ENCODE measurements at regions not wholly inside any gene's neighbourhood (a gene's known extent, or its start where the extent isn't known, plus 50 kb on each side); places are given as distances from the start of the nearest gene placed in this dataset.

- DNase-seq (ENCODE audit: insufficient read length, low spot score) (no peak), FAIRE-seq (no peak)
- no peak for TF ChIP-seq POLR2A (IDR thresholded peaks at IDR 0.05; ENCODE audit: low read depth, low read length)
These were observed 58.6 kb upstream of the PARP11 start for GRCh38 chr12:3931776-3932175.

DNA sequence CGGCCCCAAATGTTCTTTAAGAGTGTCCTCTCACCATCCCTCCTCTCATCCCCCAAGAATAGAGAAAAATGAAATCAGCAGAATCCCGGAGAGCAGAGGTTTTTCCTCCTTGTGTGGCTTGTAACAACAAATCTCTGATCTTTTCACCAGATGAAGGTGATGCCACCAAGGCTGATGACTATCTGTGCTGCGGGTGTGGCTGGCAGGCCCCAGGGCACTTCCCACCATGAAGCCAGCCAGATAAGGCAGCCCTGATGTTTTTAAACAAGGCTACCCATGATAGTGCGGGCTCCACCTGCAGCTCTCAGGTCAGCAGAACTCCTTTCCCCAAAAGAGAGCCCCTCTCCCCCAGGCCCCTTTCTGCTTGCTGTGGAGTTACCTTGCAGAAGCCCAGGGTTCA, 58.0 kb upstream of the PARP11 start:
- no peak for DNase-seq (ENCODE audit: insufficient read length, low spot score)
- no peak for TF ChIP-seq POLR2A (IDR thresholded peaks at IDR 0.05; ENCODE audit: low read depth, low read length)
- FAIRE-seq: no peak

DNA sequence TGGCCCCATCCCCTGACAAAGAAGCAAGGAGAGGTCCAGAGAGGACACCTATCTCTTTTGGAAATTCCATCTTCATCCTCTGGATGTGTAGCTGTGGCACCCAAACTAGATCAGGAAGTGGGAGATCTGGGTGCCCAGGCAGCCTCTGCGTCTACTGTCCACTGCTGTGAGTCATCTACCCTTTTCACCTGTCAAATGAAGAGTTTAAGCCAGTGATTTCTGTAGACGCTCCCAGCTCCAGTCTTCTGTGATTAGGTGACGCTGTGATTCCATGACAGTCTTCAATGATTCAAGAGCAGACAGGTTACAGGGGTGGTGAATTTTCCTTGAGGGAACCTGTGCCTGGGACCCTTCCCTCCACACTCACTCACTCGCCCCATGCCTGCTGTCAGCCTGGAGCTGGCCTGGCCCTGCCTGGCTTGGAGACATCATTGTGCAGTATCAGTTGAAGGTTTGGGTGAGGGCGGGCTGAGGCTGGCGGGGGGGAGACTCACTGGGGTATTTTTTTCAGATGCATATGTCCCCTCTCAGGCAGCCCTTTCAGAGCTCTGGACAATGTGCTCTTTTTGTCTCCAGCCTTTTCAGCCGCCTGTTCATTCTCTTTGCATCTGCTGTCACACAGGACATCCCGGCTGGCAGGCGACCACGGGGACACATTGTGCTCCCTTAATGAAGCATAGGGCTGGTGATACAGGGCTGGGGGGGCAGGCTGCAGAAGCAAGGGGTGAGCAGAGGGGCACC, 56.8 kb upstream of the PARP11 start:
- DNase-seq (ENCODE audit: insufficient read length, low spot score) (no peak), FAIRE-seq (no peak)
- no peak for TF ChIP-seq POLR2A (IDR thresholded peaks at IDR 0.05; ENCODE audit: low read depth, low read length)

GRCh38 chr12:3928538-3929184, 55.5 kb upstream of the PARP11 start:
- no peak for TF ChIP-seq POLR2A (IDR thresholded peaks at IDR 0.05; ENCODE audit: low read depth, low read length)
- DNase-seq (ENCODE audit: insufficient read length, low spot score): no peak
- no peak for FAIRE-seq

DNA sequence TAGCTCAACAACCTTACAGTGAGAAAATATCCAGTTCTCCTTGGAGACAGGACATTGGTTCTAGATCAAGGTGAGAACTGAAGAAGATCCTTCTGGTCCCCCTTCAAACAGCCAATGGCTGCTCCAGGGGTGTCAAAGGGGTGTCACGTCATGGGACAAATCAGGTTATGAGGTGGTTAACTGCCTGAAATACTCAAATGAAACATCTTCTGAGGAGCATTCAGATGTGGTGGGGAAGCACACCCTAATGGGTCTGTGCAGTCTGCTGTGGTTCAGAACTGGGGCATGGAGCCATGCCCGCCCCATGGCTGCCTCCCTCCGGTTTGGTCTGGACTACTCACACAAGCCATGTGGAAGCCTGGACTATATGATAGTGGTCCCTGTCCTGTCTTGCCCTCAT, 52.4 kb upstream of the PARP11 start:
- FAIRE-seq: no peak
- TF ChIP-seq POLR2A (IDR thresholded peaks at IDR 0.05; ENCODE audit: low read depth, low read length): no peak
- DNase-seq (ENCODE audit: insufficient read length, low spot score): no peak

GRCh38 chr12:3924761-3925160, 51.6 kb upstream of the PARP11 start:
- FAIRE-seq: no peak
- no peak for DNase-seq (ENCODE audit: insufficient read length, low spot score)

GRCh38 chr12:3923021-3923420, 49.8 kb upstream of the PARP11 start:
- TF ChIP-seq POLR2A (IDR thresholded peaks at IDR 0.05; ENCODE audit: low read depth, low read length): no peak
- DNase-seq (ENCODE audit: insufficient read length, low spot score) (no peak), FAIRE-seq (no peak)

More at GRCh38 chr12:3924761-3925160, 51.6 kb upstream of the PARP11 start:
- TF ChIP-seq POLR2A (IDR thresholded peaks at IDR 0.05; ENCODE audit: low read depth, low read length): no peak
